Stimulated activated CD4-positive, alpha-beta T cell treated with anti-CD3 and anti-CD28 coated beads, Interleukin-4, amount 100 ng/mL, for 4 hours (primary cell): ENCODE measurements at regions not wholly inside any gene's neighbourhood (a gene's known extent, or its start where the extent isn't known, plus 50 kb on each side); places are given as distances from the start of the nearest gene placed in this dataset.
"Not testable (repeated sequence)": the region's sequence is repeated elsewhere in the genome, so short reads cannot be mapped to it uniquely, and the experiment has no call there.

Experiments
- DNase-seq, 2 experiments: peaks; one replicate each; pipeline ENCODE4 v3.0.0-alpha.2; 2020

GRCh38 chr2:105488285-105488684 lies 89.4 kb upstream of the FHL2 start:
- no peak for DNase-seq

GRCh38 chr2:105487142-105488069 lies 88.6 kb upstream of the FHL2 start:
- DNase-seq, result no peak

- no peak for DNase-seq
Observed at GRCh38 chr2:105486762-105487141, 87.9 kb upstream of the FHL2 start.

DNA sequence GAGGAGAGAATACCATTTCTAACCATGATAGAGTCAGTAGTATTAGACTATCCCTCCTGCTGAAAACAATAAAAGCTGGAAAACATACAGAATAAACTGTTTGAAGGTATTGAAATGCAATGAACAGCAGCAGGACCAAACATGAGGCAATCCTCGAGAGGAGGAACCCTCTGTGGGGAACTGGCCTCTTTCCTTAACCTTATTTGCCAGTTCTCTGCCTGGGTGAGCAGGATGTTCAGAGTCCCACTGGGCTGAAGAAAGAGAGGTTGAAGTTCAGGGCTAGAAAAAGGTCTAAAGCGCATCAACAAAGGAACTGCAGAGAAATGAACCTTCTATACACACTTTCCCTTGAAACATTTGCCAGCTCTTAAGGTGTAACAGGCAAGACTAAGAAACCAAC lies 79.8 kb upstream of the FHL2 start:
- no peak for DNase-seq

- DNase-seq, result not testable (repeated sequence)
Observed at GRCh38 chr2:105477050-105477620, 78.3 kb upstream of the FHL2 start.

GRCh38 chr2:105473011-105473410 lies 74.2 kb upstream of the FHL2 start:
- DNase-seq, result no peak

DNA sequence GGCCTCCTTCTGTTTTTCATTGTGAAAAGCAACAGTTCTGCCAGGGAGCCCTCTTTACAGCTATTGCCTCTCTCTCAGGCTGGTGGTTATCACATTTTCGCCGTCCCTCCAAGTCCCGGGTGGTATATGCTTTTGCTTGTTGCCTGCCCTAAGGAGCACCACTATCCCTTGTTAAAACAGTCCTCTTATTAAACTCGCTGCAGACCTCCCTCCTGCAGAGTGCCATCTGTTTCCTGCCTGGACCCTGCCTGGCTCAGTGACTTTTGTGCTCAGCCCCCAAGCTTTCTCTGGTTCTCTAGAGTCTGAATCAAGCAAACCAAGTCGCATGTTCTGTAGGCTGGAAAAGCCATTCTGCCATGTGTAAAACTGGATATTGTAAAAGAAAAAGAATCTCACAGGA lies 72.1 kb upstream of the FHL2 start:
- DNase-seq, result no peak

- DNase-seq, result no peak
Observed at GRCh38 chr2:105469781-105470180, 70.9 kb upstream of the FHL2 start.

- no peak for DNase-seq
Observed at GRCh38 chr2:105468582-105469042, 69.8 kb upstream of the FHL2 start.

DNA sequence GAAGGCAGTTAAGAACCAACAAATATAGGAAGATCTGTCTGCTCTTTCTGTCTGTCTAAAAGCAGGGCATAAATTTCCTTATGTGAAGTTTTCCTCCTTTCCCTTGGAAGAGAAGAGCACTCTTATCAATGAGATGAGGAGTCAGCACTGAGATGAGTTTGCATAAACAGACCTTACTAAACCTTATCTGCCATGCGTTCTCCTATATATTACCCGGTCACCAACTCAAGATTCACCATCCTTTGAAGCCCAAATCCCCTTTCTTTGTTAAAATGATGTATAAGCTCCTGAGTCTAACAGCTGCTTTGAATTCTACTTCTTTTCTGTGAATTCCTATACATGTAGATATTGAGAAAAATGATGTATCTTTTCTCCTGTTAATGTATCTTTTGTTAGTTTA lies 65.5 kb upstream of the FHL2 start:
- no peak for DNase-seq

DNA sequence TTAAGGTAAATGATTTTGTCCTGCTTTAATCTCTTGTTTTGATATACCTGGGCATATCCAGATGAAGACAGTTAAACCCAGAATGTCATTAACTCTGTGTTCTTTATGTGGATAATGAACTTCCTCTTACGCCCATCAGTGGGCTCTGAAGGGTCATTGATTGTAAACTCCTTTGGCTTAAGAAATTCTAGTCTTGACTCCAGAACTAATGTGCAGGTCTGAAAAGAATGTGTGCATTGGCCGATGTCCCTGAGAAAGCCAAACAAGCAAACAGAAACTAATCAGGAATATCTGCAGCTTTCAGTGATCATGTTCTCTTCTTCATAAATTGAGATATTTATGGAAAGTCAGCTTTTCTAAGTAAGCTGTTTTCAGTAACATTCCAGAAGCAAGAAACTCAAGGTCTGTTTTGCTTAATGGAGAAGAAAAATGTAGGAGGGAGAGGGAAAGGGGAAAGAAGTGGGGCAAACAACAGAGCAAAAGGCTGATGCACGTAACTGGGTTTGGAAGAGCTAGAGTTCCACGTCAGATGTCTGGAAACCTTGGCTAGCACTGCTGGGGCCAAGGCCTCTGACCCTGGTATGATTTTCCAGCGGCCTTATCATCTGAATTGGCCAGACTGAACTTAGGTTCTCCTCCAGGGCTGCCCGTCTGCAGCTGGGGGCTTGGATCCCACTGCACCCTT lies 61.3 kb upstream of the FHL2 start:
- no peak for DNase-seq

- DNase-seq, result no peak
Observed at GRCh38 chr2:105458076-105458475, 59.2 kb upstream of the FHL2 start.

GRCh38 chr2:105455488-105456003 lies 56.7 kb upstream of the FHL2 start:
- DNase-seq, result no peak

DNA sequence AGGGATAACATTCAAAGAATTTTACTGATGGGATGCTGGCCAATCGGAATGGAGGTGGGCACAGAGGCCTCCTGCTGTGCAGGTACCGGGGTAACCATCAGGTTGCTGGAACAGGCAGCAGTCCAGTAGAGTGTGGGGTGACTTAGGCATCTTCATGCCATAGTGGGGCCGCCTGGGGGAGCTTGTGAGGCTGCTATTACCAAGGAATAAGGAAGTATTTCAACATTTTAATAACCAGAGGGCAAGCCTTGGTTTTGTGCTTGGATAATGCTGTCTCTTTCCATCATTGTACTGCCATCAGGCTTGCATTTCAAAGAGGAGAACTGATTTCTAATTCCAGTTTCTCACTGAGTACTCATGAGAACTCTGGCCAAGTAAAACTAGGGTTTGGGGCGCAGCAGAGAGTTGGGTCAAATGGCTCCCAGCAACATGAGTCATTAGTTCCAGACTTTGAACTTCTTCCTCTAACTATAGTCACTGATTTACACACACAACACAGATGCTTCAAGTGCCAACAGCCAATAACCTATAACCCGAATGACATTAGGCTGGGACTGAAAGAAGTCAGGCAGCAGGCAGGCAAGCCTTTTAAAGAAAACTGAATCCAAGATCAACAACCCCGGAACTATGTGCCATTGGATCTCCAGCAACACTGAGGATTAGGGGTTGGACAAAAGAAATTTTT lies 56.1 kb upstream of the FHL2 start:
- no peak for DNase-seq

GRCh38 chr2:105451571-105452166 lies 52.8 kb upstream of the FHL2 start:
- no peak for DNase-seq

DNA sequence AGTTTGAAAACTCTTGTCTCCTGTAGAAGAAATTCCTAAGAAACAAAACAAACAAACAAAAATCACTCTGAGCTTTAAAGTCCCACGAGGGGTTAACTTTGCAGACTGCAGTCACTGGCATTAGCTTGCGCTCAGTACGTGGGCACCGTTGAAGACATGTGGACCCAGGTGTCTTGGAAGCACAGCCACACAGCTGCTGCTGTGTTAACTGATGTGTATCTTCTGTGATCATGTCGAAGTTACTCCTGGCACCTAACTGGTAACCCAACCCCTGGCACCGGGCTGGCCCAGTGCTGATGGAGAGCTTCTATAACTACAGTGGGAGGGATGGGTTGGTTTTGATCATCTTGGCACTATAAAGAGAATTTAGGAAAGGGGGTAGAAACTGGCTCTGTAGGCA lies 51.6 kb upstream of the FHL2 start:
- no peak for DNase-seq

GRCh38 chr2:105449076-105449475 lies 50.2 kb upstream of the FHL2 start:
- DNase-seq, result no peak
